HEK293 (cell line): ENCODE measurements at regions not wholly inside any gene's neighbourhood (a gene's known extent, or its start where the extent isn't known, plus 50 kb on each side); places are given as distances from the start of the nearest gene placed in this dataset.
"Not testable (repeated sequence)": the region's sequence is repeated elsewhere in the genome, so short reads cannot be mapped to it uniquely, and the experiment has no call there.

Source experiments
- CTCF ChIP-seq: fragments of 450-650 bp; formaldehyde crosslinking; IDR thresholded peaks from 2 replicates; pipeline ENCODE4 v1.5.1; 2016; ENCODE audit warnings: missing biosample characterization, missing genetic modification characterization
- PATZ1 ChIP-seq: fragments of 450-650 bp; formaldehyde crosslinking; IDR thresholded peaks from 2 replicates; pipeline ENCODE4 v1.5.1; 2016; ENCODE audit warnings: missing biosample characterization, missing genetic modification characterization
- YY1 ChIP-seq: fragments of 450-650 bp; formaldehyde crosslinking; IDR thresholded peaks from 2 replicates; pipeline ENCODE4 v1.5.1; 2018; ENCODE audit warnings: missing biosample characterization, missing genetic modification characterization
- ZBTB10 ChIP-seq: fragments of 450-650 bp; formaldehyde crosslinking; IDR thresholded peaks from 2 replicates; pipeline ENCODE4 v1.5.1; 2016; ENCODE audit warnings: missing biosample characterization, missing genetic modification characterization
- ZNF274 ChIP-seq, 2 experiments: fragments of 200-500 bp in 1 of 2; fragments of 450-650 bp in 1 of 2; sonication (Bioruptor generic) in 1 of 2; formaldehyde crosslinking in 1 of 2; IDR thresholded peaks; 2 replicates each; pipeline versions ENCODE4 v1.5.1 to v1.6.1; 2014 to 2016; ENCODE audit warnings: borderline replicate concordance in 1 of 2, inconsistent platforms in 1 of 2, low read length in 1 of 2, missing biosample characterization in 1 of 2, missing genetic modification characterization in 1 of 2
- ZNF701 ChIP-seq: fragments of 450-650 bp; formaldehyde crosslinking; IDR thresholded peaks from 2 replicates; pipeline ENCODE4 v1.5.1; 2016; ENCODE audit warnings: missing biosample characterization, missing genetic modification characterization

GRCh38 chr1:121054928-121055327 is 129.2 kb downstream of the FAM72B start:
- TF ChIP-seq CTCF (tag by site-specific recombination); ZNF701; YY1 (tag by site-specific recombination); PATZ1 (tag by site-specific recombination); ZNF274 (IDR thresholded peaks at IDR 0.05; ENCODE audit: low read length); ZNF274 (tag by site-specific recombination; IDR thresholded peaks at IDR 0.05; ENCODE audit: borderline replicate concordance); ZBTB10: not testable (repeated sequence)
